B cell (primary cell): ENCODE measurements at regions not wholly inside any gene's neighbourhood (a gene's known extent, or its start where the extent isn't known, plus 50 kb on each side); places are given as distances from the start of the nearest gene placed in this dataset.

Experiments
- ATAC-seq: fragments of 200-7000 bp; cut with Tn5 transposase; one replicate; pipeline ENCODE4 v1.10.0; 2021; ENCODE audit warnings: low read depth, mild to moderate bottlenecking, moderate number of reproducible peaks, moderate library complexity
- CTCF ChIA-PET: fragments of 350-600 bp; sonication (Branson Sonifier 250); formaldehyde crosslinking; loops from one replicate; lab custom pipeline; 2021; ENCODE audit warnings: antibody characterized with exemption, inconsistent platforms; lab: Charles Lee
- POLR2A ChIA-PET: fragments of 350-600 bp; sonication (Branson Sonifier 250); formaldehyde crosslinking; loops from one replicate; lab custom pipeline; 2021; ENCODE audit warnings: antibody characterized with exemption; lab: Charles Lee
- DNase-seq: peaks from one replicate; pipeline ENCODE4 v3.0.0; 2013
- H2AFZ ChIP-seq: 2 replicates; pipeline ENCODE4 v1.6.1; 2012; ENCODE audit warnings: mild to moderate bottlenecking, low read depth, low read length; ENCODE audit not compliant: insufficient read depth, poor library complexity, severe bottlenecking
- H3K27ac ChIP-seq, 2 donors: 1 replicate in 1 of 2; 2 replicates in 1 of 2; pipeline ENCODE4 v1.5.1; 2012 to 2013; ENCODE audit warnings: low read length in 2 of 2, mild to moderate bottlenecking in 2 of 2, moderate library complexity in 1 of 2
- H3K27me3 ChIP-seq, 4 experiments: fragments of 200-600 bp in 1 of 4; sonication (generic) in 1 of 4; replicated peaks in 1 of 4; 1 replicate in 2 of 4; 2 replicates in 2 of 4; pipeline versions ENCODE4 v1.6.1 to v1.7.0; 2013 to 2016; ENCODE audit warnings: low read length in 3 of 4, mild to moderate bottlenecking in 2 of 4, mixed read lengths in 1 of 4, moderate library complexity in 1 of 4; ENCODE audit not compliant: insufficient read depth in 4 of 4, control insufficient read depth in 3 of 4; ENCODE audit errors: control extremely low read depth in 1 of 4
- H3K36me3 ChIP-seq, 2 experiments: replicated peaks in 1 of 2; 1 replicate in 1 of 2; 2 replicates in 1 of 2; pipeline versions ENCODE4 v1.6.1 to v1.7.1; 2013; ENCODE audit warnings: low read length in 1 of 2; ENCODE audit not compliant: insufficient read depth in 2 of 2, control insufficient read depth in 1 of 2; ENCODE audit errors: control extremely low read depth in 1 of 2, extremely low read depth in 1 of 2
- H3K4me1 ChIP-seq, 2 donors: fragments of 200-600 bp in 1 of 2; sonication (generic) in 1 of 2; 1 replicate in 1 of 2; 2 replicates in 1 of 2; pipeline versions ENCODE4 v1.5.1 to v1.6.1; 2013 to 2017; ENCODE audit warnings: low read length in 2 of 2; ENCODE audit not compliant: control insufficient read depth in 2 of 2, insufficient read depth in 2 of 2
- H3K4me2 ChIP-seq: replicated peaks from 2 replicates; pipeline ENCODE3; 2012; ENCODE audit warnings: mild to moderate bottlenecking, low read depth, low read length; ENCODE audit not compliant: poor library complexity, severe bottlenecking
- H3K4me3 ChIP-seq, 5 experiments: fragments of 200-600 bp in 1 of 5; sonication (generic) in 1 of 5; 1 replicate in 3 of 5; 2 replicates in 2 of 5; pipeline versions ENCODE4 v1.5.1 to v1.7.0; 2011 to 2016; ENCODE audit warnings: low read length in 4 of 5, mild to moderate bottlenecking in 4 of 5, low read depth in 2 of 5, control low read depth in 1 of 5, moderate library complexity in 1 of 5; ENCODE audit not compliant: insufficient read depth in 1 of 5; ENCODE audit errors: control extremely low read depth in 1 of 5, extremely low read depth in 1 of 5
- H3K79me2 ChIP-seq: fragments of 200-600 bp; sonication (generic); one replicate; pipeline ENCODE4 v1.6.0; 2016; ENCODE audit warnings: low read length; ENCODE audit not compliant: control insufficient read depth, insufficient read depth
- H3K9ac ChIP-seq: fragments of 200-600 bp; sonication (generic); 2 replicates; pipeline ENCODE4 v1.6.1; 2017; ENCODE audit warnings: mild to moderate bottlenecking, low read length, moderate library complexity
- H3K9me3 ChIP-seq, 3 donors: one replicate each; pipeline versions ENCODE4 v1.6.1 to v1.7.1; 2013; ENCODE audit warnings: low read length in 2 of 3; ENCODE audit not compliant: control insufficient read depth in 2 of 3, insufficient read depth in 1 of 3; ENCODE audit errors: control extremely low read depth in 1 of 3
- H4K20me1 ChIP-seq: 2 replicates; pipeline ENCODE4 v1.6.0; 2012; ENCODE audit warnings: mild to moderate bottlenecking, low read length; ENCODE audit not compliant: insufficient read depth, control insufficient read depth, poor library complexity, severe bottlenecking
- H3K27ac Mint-ChIP-seq: one replicate; pipeline ENCODE4 v1.8.0; 2021; ENCODE audit warnings: mixed read lengths
- H3K27me3 Mint-ChIP-seq: one replicate; pipeline ENCODE4 v1.8.0; 2021; ENCODE audit warnings: mixed read lengths
- H3K4me1 Mint-ChIP-seq: one replicate; pipeline ENCODE4 v1.8.0; 2021; ENCODE audit warnings: mixed read lengths
- H3K4me3 Mint-ChIP-seq: one replicate; pipeline ENCODE4 v1.8.0; 2021; ENCODE audit warnings: mixed read lengths
- H3K9me3 Mint-ChIP-seq: one replicate; pipeline ENCODE4 v1.8.0; 2022; ENCODE audit warnings: mixed read lengths; ENCODE audit not compliant: insufficient read depth
- CTCF ChIP-seq: fragments of 200-600 bp; IDR thresholded peaks from one replicate; pipeline ENCODE4 v1.8.0; 2022; ENCODE audit warnings: antibody characterized with exemption, mild to moderate bottlenecking
- EZH2 ChIP-seq: IDR thresholded peaks from 2 replicates; pipeline ENCODE4 v1.6.1; 2012; ENCODE audit warnings: borderline replicate concordance, low read depth, mild to moderate bottlenecking, moderate library complexity, low read length; ENCODE audit not compliant: insufficient read depth, poor library complexity, severe bottlenecking
- WGBS: methylation state at CpG from one replicate; pipeline ENCODE4 v1.1.5; 2013; ENCODE audit warnings: missing lambda C conversion rate; ENCODE audit not compliant: insufficient coverage; 5-methylcytosine and 5-hydroxymethylcytosine counted together
- intact Hi-C: fragments of 100-400 bp; cut with micrococcal nuclease; formaldehyde crosslinking; loops from one replicate; pipeline ENCODE4 v1.10.0; 2022

- POLR2A ChIA-PET, result no interaction called here
These were observed 160.6 kb downstream of the GADD45G start for GRCh38 chr9:89765211-89765946.

GRCh38 chr9:89766991-89767390 is 162.2 kb downstream of the GADD45G start:
- Histone ChIP-seq H3K4me3 (no peak overlapping the region), H4K20me1 (no peaks in the 10 kb centered on the region), H3K4me2 (no peak overlapping the region), H3K9me3 (no peaks in the 10 kb centered on the region), H3K79me2 (no peaks in the 10 kb centered on the region), H3K4me1 (no peaks in the 10 kb centered on the region), H3K36me3 (no peaks in the 10 kb centered on the region), H3K27me3 (no peaks in the 10 kb centered on the region), H3K9ac (no peak overlapping the region), H3K27ac (no peak overlapping the region), H2AFZ (no peak overlapping the region)
- no peak for DNase-seq
- Mint-ChIP-seq H3K9me3 (no peaks in the 10 kb centered on the region), H3K27me3 (peaks cover 4% of the 10 kb centered on the region), H3K4me1 (peaks cover 8% of the 10 kb centered on the region), H3K27ac (no peak overlapping the region), H3K4me3 (no peak overlapping the region)
- ATAC-seq, result no peak
- TF ChIP-seq EZH2 (no peak), CTCF (no peak)
- ChIA-PET POLR2A (no interaction called here), CTCF (no interaction called here)
- intact Hi-C loops, result no loop called here

More at GRCh38 chr9:89765211-89765946, 160.6 kb downstream of the GADD45G start:
- 67% methylated on average over 1 of the region's 3 CpGs for WGBS
- no peaks in the 10 kb centered on the region for H4K20me1 ChIP-seq
- no peaks in the 10 kb centered on the region for H3K36me3 ChIP-seq
- H3K9me3 ChIP-seq, result no peaks in the 10 kb centered on the region
- H3K27me3 ChIP-seq, result no peaks in the 10 kb centered on the region
- H3K79me2 ChIP-seq, result no peaks in the 10 kb centered on the region
- DNase-seq, result no peak
- Mint-ChIP-seq H3K27me3 (peaks cover 4% of the 10 kb centered on the region), H3K9me3 (no peaks in the 10 kb centered on the region), H3K27ac (no peak overlapping the region), H3K4me3 (no peak overlapping the region), H3K4me1 (no peaks in the 10 kb centered on the region)
- H3K4me2 ChIP-seq, result no peak overlapping the region
- H3K4me3 ChIP-seq, result no peak overlapping the region
- no peak for ATAC-seq
- TF ChIP-seq EZH2, result no peak
- TF ChIP-seq CTCF, result no peak
- intact Hi-C loops, result no loop called here
- CTCF ChIA-PET, result no interaction called here
- no peak overlapping the region for H3K9ac ChIP-seq
- no peaks in the 10 kb centered on the region for H3K4me1 ChIP-seq
- no peak overlapping the region for H3K27ac ChIP-seq
- H2AFZ ChIP-seq, result no peak overlapping the region
